Activated CD4-positive, CD25-positive, alpha-beta regulatory T cell treated with anti-CD3 and anti-CD28 coated beads, Interleukin-2, amount 50 U/mL, for 24 hours (primary cell): ENCODE measurements at regions not wholly inside any gene's neighbourhood (a gene's known extent, or its start where the extent isn't known, plus 50 kb on each side); places are given as distances from the start of the nearest gene placed in this dataset.
A peak's percentile ranks its signal among the peaks of the same experiment; 100 is the strongest.
"Not testable (repeated sequence)": the region's sequence is repeated elsewhere in the genome, so short reads cannot be mapped to it uniquely, and the experiment has no call there.

Experiments
- ATAC-seq, 2 donors: fragments of 150-1000 bp; cut with Tn5 transposase; one replicate each; pipeline ENCODE4 v1.10.0; 2021; ENCODE audit warnings: mild to moderate bottlenecking in 1 of 2, moderate library complexity in 1 of 2

DNA sequence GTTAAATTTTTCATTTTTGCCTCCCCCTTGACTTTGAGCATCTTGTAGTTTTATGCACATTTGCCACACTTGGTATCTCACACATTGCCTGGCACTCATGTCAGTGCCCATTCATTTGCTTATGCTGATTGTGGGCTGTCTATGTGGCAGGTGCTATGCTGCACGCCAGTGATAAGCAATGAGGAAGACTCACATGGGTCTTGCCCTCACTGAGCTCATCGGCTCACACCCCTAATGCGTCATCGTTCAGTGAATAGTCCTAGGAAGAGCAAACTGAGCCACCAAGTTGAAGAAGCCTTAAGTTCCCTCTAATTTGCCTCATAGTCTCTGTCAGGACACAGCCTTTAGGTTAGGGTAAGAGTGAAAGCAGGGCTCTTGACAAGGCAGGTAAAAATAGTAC lies 209.4 kb upstream of the IL12B start:
- no peak for ATAC-seq

DNA sequence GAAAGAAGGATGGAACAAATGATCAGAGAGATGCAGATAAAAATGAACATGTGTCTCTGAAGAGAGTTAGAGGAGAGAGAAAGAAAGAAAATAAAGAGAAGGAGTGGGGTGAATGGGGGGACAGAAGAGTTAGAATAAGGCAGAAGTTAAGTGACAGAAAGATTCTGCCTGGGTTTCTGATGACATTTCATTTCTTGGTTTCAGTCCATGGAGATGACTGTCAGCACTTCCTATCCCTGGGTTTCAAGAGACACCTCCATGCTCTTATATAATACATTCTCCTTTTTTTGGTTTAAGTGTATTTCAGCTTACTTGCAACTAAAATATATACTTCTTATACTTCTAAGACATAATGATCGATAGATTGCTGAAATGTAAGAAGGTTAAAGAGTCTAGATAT lies 213.0 kb upstream of the IL12B start:
- ATAC-seq, result no peak

DNA sequence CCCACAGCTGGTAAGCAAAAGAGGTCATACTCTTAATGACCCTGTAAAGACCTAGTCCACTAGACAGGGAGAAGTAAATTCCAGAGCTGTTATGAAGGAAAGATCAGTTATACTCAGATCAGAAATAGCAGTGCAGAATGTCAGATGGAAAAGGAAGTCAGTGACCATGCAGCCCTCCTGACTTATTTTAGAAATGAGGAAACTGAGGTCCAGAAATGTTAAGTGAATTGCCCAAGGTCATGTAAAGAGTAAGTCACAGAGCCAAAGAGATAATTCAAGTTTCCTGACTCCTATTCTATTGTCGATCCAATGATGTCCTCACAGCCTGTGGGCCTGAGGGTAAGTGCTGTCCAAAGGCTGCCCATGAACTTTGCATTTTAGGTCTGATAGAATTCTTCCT lies 214.9 kb upstream of the IL12B start:
- ATAC-seq, result no peak

DNA sequence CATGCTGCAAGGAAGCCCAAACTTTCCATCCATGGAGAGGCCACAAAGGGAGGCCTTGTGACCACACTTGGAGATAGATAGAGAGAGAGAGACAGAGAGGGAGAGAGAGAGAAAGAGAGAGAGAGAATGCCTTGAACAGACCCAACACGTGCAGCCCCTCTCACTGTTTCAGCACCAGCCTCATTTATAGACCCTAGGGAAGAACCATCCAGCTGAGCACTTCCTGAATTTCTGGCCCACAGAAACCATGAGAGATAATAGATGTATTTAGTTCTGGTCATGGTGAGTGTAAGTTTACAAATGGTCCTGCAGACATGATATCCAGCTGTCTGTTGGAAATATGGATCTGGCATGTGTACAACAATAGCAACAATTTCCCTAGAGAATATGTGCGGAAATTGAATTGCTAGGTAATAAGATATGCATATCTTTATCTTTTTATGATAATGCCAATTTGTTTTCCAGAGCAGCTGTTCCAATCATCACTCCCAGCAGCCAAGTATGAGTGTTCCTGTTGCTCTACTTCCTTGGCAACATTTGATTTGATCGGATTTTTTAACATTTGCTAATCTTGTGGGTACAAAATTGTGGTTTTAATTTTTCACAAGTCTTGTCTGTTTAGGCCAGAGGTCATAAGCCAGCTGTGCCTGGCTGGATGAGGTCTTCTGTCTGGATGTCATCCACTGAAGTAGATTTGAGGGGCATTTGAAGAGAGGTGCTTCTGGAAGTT lies 217.3 kb upstream of the IL12B start:
- ATAC-seq, result no peak

DNA sequence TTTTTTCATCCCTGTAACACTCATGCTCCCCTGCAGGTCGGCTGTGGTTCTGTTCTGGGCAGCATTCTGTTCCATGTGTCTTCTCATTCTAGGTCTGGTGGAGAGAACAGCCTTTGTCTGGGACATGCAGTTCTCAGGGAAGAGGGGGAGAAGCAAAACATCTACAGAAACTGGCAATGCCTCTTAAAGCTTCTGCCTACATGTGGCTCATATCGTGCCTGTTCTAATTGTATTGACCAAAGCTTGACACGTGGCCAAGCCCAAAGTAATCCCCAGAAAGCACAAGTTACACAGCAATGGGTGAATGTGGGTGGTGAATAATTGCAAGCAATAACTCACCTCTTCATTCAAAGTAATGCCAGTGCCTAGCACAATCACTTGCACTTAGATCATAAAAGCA lies 218.2 kb upstream of the IL12B start:
- ATAC-seq, result no peak

DNA sequence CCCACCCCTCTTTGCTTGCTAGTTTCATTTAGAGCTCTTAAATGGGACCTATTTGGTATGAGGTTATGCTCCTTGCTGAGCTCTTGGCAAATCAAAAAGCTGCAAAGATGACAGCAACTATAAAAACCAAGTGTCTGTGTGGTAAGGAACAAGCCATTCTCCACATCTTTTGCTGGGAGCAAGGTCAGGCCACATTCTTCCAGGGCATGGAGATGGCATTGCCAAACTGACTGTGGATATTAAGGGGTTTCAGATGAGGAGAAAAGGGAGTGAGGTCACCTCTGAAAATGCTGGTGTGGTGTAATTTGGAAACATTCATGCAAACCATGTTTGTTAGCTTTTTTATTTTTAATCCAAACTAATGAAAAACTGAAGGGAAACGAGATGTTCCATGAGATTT lies 218.8 kb upstream of the IL12B start:
- no peak for ATAC-seq

DNA sequence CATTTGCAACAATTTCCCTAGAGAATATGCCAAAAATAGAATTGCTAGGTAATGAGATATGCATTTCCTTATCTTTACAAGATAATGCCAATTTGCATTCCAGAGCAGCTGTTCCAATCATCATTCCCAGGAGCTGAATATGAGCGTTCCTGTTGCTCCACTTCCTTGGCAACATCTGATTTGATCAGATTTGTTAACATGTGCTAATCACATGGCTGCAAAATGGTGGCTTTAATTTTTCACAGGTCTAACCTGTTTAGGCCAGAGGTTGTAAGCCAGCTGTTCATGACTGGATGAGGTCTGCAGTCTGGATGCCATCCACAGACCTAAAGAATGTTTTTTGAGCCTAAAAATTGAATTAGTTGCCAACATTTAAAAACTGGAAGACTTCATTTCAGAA lies 220.7 kb upstream of the IL12B start:
- ATAC-seq, result no peak

DNA sequence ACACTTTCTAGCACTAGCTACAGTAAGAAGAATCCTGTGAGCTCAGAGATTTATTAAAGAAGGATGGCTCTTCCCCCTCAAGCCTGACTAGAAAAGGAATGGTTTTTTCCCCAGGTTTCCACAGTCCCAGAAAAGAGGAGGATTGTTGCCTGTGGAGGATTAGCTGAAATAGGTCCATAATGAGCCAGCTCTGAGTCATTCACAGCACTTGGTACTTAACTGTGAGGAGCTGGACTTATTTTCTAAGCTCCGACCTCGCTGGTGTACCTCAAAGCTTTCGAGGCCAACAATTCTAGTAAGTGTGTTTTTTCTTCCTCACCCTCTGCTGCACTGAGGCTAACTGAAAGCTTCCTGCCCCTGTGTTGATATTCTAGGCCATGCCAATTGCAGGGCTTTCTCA lies 222.5 kb upstream of the IL12B start:
- ATAC-seq, result no peak

DNA sequence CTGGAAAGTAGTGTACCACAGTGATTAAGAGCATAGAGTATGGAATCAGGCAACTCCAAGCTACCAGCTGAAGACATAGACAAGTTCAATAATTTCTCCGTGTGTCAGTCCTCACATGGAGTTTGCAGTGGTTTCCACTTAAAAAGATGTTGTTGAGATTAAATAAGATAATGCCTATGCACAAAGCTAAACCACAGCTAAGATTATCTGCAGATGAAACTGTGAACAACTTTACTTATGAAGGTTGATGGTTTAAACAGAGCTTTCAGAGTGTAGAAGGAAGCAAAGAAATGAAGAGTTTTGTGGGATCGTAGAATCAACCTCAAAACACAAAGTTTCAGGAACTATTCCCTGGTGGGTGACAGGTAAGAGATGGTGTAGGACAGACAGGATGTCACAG lies 223.5 kb upstream of the IL12B start:
- ATAC-seq, result no peak

DNA sequence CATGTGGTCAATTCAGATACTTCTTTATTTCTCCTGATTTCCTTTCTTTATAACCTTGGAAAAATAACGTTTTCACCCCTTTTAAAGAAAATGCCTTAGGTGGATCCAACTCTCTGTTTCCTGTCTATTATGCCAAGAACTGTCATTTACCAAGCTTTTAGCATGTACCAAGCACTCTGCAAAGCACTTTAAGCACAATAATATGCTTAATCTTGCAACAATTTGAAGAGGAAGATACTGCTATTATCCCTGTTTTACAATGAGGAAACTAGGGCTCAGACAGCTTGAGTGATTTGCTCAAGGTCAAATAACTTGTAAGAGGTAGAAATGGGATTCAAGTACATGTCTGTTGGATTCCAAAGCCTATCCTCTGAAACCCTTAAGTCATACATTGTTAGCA lies 224.8 kb upstream of the IL12B start:
- ATAC-seq, result no peak

DNA sequence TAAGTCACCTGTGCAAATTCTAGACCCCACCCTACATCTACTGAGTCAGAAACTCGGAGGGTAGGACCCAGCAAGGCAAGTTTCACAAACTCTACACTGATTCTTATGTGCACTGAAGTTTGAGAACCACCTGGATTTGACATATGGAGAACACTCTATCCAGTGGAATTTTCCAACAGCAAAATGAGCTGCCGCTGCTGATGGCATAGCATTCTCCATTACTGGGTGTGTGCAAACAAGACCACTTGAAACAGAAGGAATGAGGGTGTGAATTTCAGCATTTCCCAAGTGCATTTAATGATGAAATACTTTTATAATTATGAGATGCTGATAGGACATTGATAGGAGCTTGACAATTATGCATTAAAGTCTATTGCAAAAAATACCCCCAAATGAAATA lies 229.1 kb upstream of the IL12B start:
- no peak for ATAC-seq

DNA sequence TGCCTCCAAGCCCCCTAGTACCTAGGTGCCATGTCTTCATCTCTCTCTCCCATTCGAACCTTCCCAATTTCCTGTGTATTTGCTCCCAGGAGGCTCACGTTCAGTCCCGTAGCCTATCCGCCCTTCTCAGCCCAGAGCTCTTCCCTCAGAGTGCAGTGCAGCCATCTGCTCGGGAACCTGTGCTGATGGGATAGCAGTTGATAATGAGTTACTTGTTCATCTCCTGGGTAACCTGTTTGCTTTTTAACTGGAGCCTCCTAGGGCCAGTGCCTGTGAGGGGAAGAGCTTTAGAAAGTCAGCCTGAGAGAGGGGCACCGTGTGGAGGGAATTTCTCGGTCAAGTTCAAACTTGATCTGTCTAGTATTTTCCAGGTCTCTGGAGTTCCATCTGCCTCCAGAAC lies 229.8 kb upstream of the IL12B start:
- no peak for ATAC-seq

DNA sequence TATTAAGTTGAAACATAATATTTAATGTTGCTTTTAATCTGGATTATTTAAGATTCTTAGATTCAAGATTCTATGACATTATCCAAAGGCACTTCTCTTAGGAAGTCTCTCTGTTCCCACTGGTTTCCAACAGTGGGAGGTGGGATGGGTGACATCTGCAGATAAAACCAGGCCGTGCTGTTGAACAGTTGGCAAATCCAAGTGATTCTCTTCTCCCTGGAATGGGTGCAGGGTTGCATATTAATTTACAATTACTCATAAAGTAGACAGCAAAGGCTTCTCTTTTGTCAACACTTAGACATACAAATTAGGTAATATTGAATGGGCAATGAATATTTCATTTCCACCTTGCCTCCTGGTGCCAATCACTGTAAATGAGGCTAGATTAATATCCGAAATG lies 233.7 kb upstream of the IL12B start:
- ATAC-seq, result no peak

DNA sequence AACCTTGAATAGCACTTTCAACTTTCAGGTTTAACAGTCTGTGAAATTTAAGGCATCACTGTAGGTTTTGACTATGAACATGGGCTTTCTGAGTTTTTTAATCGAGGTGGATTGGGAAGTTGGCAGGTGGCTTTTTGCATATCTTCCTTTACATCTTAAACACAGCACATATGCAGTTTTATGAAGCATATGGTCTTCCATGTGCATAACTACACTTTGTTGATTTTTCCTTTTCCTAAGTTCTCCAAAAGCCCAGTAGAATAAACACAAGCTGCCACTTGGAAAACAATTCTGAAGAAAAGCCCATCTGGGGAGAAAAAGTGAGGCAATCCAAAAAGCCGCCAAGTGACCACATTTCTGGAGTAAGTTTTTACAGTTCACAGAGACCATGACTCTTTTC lies 236.5 kb upstream of the IL12B start:
- ATAC-seq, result no peak

DNA sequence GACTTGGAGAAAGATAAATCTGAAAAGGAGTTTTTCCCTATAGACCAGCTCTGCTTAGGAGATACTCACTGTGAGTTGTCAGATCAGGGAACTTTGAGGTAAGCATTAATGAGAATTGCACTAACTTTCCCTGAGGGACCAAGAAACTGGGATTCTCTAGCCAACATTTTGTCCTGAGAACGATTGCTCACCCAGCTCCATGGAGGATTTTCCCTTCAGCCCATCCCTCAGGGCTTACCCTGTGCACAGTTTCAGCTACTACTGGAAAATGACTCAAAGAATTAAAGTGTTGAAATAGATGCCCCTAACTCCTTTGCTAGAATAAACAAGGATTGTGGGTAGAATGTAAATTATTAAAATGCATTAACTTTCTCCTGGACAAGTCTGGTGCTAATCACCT lies 237.2 kb upstream of the IL12B start:
- no peak for ATAC-seq

DNA sequence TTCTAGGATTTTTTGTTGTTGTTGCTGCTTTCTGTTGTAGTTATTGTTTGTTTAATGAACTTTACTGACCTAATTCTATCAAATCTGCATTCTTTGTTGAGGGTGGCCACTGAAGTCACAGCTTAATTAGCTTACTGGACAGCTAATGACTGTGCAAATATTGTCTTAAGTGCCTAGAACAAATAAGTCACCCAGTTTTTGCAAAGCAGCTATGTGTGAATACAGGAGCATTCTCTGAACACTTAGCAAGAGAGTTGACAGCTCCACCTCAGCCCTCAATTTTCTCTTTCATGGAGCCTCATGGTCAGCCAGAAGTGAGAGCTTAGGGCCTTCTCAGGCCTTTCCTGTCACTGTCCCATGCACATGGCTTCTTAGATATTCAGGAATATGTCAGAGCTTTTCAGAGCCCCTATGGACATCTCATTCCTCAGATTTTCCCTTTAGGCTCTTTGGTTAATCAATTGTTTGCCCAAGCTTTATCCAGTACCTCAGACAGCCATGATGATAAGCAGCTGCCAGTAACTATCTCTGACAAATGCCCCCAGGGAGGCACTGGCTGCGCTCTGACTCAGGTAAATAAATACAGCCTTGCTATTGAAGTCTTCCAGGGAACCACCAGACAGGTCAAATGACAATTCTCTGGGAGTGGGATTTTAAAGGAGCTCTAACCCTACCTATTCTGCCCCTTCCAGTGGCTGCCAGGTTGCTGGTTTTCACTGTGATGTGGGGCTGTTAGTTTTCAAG lies 241.4 kb upstream of the IL12B start:
- no peak for ATAC-seq

DNA sequence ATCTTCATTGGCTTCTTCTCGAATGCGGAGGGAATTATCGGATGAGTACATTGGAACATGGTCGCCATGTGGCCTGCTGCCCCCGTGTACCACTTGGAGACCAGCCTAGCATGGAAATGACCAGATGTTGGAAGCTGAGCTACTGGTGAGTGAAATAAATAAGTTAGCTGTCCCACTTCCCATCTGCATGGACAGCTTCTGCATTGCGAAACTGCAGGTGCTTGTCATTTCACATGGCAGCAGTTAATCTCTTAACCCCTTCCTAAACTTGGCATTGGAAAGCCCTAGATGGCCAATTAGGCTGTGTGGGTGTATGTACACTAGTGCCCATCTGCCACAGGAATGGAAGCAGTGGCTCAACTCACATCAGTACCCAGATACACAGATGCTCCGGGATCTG lies 246.6 kb upstream of the IL12B start:
- no peak for ATAC-seq

DNA sequence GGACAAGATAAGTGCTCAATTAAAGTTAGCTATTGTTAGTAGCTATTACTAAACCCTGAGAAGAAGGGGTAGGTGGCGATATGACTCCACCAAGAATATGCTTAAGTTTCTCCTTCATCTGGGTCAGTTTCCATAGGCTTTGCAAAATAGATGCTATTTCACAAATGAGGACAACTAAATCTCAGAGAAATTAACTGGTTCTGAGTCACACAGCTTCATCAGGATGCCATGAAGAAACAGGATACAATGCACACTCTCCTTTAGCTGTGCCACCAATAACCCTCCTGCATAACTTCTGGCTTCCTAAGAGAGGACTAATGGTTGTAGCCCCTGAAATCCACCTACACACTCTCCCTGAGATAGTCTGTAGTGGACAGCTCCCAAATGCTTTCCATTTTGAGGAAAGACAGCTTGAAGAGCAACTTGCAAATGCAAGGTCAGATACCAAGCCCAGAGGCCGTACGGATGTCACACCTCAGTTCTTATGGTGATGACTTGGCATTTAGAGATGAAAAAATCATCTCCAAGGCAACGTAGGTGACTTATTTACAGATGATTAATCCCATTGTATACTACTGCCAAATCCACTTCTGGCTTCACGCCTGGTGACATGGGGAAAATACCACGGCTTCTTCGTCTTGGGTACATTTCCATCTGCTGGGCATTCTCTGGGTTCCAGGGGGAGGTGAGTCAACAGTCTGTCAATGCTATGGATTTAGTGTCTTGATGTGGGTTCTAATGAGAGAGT lies 251.4 kb upstream of the IL12B start:
- no peak for ATAC-seq

DNA sequence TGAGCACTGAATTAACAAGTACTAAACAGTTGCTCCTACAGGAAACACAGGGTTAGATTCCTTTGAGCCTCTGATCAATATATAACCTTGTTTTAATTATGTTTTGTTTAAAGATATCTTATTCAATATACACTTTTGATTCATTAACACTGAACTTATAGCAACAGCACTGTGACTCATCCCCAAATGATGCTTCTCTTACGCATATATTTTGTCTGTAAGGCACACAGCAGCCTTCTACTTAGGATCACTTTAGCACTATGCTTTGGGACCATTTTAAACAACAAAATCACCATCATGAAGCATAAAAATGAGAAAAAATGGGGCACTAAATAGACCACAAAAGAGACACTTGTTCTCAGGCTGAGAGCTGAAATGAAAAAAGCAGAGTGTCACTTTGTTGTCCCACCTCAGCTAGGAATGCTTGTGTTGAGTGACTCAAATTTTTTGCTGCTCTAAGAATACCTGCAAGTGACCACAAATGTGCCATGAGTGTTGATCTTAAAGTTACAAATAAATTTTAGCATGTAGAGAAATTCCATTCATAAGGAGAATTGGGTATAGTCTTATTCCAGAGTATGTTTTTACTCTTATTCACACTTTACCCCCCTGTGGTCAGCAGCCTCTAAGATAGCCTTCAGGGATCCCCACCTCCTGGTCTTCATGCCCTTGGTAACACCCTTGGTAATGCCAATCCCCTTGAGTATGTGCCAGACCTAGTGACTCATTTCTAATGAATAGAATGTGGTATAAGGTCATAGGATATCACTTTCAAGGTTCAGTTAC lies 252.7 kb upstream of the IL12B start:
- peak in 1 of 2 donors; percentile 17 for ATAC-seq

DNA sequence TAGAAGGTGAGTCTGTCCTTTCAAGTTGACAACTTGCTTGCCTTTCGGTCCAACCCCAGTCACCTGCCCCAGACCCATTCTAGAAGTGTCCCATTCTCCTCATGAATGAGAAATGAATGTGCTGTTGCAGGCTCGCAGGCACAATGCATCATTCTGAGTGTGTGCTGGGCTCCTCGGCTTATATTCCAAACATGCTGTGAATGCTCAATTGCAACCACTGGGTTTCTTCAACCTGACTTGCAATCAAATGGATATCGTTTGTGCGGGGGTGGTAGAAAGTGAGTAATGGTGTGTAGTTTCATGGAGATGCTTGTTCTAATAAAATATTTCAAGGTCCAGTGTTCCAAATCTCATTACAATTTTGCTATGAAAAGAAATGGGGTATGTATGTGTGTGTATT lies 256.6 kb upstream of the IL12B start:
- ATAC-seq, result no peak

DNA sequence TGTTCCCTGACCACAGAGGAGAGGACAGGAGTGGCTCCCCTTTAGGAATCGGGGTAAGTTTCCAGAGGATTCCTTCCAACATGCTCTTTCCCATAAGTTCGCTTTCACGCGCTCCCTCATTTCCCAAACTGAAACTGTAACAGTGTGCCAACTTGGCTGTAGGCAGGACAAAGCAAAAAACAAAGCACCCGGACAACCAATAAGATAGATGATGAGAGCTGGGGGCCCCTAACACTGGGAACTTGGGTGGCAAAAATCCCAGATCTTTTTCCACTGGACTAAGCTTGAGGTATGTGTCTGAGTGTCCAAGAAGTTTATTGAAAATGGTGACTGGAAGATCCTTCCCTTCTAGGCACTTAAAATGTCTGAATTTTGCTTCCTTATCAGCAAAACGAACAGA lies 258.7 kb upstream of the IL12B start:
- no peak for ATAC-seq

DNA sequence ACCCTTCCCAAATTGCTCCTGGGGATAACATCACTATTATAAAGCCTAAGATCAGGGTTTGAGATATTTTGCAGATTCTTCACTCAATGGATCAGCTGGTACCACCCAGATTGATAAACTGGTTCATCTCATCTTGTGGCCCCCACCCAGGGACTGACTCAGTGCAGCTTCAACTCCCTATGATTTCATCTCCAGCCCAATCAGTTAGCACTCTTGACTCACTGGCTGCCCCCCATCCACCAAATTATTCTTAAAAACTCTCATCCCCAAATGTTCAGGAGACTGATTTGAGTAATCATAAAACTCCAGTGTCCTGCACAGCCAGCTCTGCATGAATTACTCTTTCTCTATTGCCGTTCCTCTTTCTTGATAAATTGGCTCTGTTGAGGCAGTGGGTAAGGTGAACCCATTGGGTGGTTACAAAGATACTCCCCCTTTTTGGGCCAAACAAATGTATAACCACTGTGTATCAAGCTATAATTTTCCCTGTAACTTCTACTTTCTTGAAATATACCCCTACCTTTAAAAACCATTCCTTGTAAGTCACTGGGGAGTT lies 263.3 kb upstream of the IL12B start:
- no peak for ATAC-seq

DNA sequence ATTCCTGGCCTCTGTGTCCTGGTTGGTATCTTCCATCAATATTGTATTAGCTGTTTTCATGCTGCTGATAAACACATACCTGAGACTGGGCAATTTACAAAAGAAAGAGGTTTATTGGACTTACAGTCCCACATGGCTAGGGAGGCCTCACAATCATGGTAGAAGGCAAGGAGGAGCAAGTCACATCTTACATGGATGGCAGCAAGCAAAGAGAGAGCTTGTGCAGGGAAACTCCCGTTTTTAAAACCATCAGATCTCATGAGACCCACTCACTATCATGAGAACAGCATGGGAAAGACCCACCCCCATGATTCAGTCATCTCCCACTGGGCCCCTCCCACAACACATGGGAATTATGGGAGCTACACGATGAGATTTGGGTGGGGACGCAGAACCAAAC lies 265.3 kb upstream of the IL12B start:
- ATAC-seq, result not testable (repeated sequence)
